ENCODE measurements at regions not wholly inside any gene's neighbourhood (a gene's known extent, or its start where the extent isn't known, plus 50 kb on each side); places are given as distances from the start of the nearest gene placed in this dataset.

DNA sequence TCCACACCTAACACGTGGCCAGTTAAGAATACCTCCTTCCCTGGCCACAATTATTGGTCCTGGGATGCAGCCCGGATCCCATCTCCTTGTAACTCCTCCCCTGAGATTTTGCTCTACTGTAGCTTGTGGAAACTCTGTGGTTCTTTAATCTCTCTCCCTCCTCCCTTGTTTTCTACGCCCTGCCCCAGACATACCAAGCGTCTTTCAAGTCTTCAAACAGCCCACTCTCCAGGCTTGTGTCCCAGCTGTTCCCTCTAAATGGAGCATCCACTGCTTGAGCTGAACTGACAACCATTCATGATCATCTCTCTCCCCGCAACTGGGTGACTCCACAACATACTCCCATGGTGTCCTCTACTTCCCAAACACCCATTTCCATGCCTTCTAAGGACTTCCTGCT is 111.6 kb downstream of the SIPA1L2 start:
- DNase-seq: no peak

DNA sequence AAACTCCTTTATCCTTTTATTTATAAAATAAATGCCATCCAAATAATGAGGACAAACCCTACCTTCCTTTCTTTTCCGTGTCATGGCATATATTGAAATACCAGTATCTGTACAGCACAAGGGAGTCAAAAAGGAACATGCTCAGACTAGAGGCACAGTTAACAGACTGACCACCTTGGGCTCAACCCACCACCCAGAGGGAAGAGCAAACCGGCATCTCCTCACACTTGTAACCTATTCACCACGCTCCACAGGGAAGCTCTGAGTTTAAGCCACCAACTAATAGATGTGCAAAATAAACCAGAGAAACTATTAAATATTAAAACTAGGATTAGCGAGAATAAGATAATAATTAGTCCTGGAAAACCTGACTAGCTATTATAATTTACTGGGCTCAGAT is 112.7 kb downstream of the SIPA1L2 start:
- DNase-seq: no peak

DNA sequence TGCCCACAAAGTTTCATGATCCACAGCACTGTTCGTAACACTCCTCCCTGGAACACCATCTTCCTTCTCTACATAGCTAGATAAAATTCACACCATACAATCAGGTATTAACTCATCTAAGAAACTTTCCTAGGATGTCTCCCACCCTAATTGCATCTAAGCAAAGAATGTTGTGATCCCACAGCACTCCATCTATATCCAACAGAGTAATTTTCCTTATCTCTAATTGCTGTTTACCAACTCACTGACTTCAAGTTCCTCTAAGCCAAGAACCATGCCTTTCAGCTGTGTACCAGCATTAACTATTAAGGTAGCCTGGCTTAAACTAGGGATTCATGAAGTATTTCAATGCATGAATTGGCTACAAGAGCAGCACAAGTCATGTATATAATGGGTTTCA is 114.2 kb downstream of the SIPA1L2 start:
- no peak for DNase-seq

DNA sequence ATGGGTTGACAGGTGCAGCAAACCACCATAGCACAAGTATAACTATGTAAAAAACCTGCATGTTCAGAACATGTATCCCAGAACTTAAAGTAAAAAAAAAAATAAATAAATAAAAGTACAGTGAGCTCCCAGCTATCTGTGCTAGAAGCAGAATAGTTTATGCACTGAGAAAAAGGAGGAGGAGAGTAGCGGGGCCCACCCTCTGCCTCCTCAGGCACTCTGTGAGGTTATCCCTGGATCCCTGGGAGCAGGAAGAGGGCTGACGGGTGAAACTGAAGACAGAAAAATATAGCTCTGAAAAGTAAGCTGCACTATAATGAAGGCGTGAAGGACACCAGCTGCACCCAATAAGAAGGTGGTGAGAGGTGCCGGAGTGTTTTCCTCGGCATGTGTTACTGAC is 117.2 kb downstream of the SIPA1L2 start:
- no peak for DNase-seq

DNA sequence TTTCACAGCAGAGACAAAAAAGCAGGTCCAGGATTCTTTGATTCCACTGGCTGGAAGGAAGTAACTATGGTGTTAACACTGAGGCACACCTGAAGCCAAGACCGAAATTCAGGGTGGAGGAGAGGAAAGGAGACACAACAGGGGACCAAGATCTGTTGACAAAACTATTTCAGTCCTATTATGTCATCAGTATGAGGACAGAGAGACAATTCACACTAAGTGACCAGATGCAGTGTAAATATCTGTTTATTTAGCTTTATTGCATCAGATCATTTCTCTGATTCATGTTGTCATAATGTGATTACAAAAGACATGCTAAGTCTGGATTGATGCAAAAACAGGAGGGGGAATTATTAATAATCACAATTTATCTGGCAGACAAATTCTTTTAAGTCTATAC is 118.8 kb downstream of the SIPA1L2 start:
- DNase-seq: peak; percentile 37 to 88

DNA sequence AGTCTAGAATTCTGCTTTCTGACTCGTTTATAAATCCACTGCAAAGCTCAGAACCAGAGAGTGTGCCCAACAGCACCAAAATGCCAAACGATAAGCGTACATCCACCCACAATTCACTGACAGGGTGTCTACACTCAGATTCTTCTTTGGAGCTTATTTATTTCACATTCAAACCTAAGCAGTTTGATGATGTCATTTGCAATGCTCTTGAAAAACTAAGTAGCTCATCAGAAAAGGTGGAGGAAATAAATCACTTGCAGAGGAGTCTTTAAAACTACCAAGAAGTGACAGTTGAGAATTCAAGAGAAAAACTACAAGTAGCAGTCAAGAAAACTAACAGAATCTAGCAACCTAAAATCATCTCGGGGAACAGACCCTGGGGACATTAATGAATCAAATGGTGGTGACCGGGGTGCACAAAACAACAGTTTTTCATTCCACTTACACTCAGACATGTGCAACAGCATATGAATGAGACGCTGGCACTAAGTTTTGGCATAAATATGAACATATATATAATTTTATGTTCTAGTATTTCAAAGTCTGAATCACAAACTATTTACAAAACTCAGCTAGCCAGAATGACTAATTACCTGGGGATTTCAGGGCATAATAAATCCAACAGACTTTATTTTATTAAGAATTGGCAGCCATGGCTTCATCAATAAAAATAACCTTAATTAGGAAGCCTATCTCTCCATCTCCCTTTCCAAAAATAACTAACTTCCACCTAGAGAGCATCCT is 119.4 kb downstream of the SIPA1L2 start:
- DNase-seq: no peak

DNA sequence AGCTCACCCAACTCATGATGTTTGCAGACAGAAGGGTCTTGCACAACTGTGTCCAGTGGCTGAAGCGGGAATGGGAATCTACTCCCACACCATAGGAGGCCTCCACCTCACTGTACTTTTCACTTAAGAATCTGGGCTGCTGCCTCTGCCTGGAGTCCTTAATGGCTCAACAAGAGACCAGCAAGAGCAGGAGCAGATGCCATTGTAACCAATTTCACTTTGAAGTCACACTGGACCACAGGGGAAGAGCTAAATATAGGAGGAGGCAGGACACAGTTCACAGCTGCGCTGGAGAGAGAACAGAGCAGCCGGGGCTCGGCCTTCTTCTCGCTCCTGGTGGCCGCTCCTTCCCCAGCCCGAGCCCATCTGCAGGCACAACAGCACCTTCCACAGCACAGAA is 120.4 kb downstream of the SIPA1L2 start:
- no peak for DNase-seq

DNA sequence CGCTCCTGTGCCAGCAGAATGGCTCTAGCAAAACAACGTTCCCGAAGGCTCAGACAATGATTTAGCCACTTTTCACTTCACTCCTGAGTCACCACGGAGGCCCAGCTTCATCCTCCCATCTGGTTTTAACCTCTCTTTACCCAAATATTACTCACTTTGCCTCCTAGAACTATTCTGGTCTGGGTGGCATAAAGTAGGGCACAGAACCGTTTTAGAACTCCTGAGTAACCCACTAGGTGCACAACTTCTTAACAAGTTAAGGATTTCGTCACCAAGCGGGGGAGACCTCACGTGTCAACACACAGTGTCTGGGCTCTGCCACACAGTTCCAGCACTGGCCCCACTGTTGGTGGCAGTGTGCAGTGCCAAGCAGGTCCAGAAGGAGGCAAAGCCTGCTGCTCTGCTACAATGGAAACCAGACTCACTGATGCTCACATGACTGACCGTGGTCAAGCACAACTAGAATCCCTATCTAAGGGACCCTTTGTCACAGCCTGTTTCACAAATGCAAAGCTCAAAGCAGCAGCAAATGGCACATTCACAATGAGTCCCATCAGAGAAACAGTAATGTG is 121.7 kb downstream of the SIPA1L2 start:
- no peak for DNase-seq

DNA sequence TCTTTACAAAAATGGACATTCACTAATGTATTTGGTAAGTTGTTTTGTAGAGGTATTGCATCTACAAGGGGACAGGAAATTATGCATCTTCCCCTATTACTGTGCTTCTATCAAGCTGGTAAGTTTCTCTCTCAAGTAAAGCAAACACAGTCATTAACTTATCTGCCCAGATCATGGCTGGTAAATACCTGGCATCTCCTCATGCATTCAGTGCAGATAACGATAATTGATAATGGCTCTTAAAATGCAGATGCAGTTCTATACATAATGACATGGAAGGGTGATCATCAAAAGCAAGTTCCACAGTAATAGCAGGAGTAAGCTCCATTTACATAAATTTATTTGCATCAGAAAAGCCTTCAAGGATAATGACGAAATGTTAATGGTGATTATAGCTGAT is 122.4 kb downstream of the SIPA1L2 start:
- no peak for DNase-seq

DNA sequence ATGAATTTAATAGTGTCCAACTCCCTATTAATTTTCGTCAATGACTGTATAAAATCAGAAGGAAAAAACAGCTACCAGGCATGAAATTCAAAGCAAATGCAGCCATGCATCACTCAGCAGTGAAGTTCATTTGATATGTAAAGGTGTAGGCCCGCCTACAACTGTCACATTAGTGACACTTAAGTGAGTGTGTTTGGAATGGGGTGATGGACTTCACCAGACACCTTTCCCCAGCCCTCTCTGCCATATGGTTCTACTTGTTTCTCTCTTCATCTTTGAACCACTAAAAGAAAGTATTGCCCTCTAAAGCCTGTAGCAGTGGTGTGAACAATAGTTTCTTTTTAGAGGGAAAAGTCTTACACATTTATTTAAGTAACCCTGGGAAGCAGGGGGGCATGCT is 124.0 kb downstream of the SIPA1L2 start:
- DNase-seq: no peak

DNA sequence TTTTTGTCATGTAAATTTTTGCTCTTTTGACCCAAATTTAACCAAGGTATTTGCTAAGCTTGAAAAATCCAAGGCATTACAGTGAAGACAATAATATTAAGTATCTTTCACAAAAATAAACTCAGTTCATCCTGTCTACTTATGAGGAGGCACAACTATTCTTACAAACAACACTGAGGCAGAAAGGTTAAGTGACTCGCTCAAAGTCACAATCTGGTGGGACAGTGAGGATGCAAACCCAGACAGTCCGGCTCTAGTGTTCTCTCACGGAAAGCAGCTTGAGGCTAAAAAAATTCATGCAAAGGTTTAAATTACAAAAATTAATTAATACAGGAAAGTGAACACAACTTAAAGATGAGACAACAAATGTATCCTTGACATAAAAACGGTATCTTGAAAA is 125.3 kb downstream of the SIPA1L2 start:
- DNase-seq: no peak

DNA sequence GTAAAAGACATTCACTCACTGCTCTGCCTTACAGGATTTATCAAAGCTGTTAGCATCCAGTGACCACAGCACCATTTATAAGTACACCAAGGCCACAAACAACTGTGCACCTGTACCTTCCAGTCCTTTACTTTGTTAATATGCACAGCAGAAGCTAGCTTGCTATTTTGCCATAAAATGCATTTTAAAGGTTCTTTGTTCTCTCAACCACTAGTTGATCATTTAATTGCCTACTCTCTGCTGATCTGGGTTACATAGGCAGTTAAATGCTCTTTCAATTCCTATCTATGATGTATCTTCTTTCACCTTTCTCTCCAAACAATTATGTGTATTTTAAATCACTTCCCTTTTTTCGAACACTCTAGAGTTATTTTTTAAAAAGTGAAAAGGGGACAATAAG is 126.4 kb downstream of the SIPA1L2 start:
- DNase-seq: no peak

DNA sequence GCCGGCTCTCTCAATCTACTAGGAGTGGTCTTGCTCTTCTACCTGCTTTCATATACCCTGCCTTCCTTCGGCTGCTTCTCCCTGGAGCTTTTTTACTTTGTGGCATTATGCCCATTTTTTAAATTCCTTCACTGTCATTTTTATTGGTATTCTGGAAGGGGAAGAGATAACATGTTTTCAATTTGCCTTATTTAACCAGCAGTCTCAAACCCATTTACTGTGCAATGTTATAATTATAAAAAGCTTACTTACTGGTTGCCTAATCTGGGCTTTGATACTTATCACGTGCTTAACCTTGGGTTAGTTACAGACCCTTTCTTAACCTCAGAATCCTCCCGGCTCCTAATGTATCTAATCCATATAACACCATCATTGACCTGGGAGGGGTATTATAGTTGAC is 128.1 kb downstream of the SIPA1L2 start:
- DNase-seq: no peak

DNA sequence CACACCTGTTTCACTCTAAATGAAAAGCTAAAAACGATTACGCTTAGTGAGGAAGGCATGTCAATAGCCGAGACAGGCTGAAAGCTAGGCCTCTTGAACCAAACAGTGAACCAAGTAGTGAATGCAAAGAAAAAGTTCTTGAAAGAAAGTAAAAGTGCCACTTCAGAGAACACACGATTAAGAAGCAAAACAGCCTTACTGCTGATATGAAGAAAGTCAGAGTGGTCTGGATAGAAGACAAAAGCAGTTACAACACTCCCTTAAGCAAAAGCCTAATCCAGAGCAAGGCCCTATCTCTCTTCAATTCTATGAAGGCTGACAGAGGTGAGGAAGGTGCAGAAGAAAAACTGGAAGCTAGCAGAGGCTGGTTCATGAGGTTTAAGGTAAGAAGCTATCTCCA is 130.7 kb downstream of the SIPA1L2 start:
- no peak for DNase-seq

DNA sequence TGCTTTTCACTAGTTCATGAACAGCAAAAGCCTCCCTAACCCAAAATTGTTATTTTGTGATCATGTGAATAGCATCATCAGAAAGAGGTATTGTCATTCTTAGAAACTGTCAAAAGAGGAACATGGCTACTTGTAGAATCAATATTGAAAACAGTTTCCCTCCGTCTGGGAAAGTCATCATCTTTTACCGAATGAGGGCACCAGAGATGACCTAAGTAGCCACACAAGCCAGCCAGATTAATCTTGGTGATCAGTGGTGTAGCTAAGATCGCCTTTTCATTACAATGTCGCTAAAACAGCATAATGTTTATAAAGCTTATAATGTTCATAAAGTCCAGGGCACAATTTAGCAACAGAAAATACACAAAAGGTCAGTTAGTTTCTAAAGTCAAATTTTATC is 136.1 kb downstream of the SIPA1L2 start:
- DNase-seq: no peak

DNA sequence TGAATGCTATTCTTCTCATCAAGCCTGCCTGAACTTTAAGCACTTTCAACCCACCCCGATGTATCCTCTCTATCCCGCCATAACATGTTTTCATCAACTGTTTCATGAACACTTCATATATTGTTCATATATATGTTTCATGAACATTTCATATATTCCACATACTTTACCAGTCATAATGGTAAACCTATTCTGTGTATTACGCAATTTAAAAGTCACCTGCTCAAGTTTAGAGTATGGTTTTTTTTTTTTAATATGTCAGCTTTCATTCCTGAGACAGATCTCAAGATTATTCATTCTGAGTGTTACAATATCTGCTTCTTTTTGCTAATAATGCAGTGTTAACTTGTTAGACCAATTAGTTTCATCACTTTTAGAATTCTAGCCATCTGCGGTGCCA is 140.7 kb downstream of the SIPA1L2 start:
- DNase-seq: no peak

DNA sequence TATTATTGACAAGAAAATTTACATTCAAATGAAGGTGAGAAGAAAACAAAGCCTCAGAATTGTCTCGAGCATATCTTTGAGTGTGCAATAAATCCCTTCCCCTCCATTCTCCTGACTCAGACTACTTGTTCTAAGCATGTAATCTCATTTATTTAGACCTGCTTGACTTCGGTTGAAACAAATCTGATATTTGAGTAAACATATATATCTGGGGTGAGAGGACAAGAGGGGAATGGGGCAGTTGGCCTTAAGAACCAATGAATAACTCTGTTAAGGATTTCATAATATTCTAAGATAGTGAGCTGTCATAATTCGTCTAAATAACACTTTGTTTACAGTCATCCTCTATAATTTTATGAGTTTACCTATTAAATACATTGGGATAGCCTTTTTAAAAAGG is 142.7 kb downstream of the SIPA1L2 start:
- no peak for DNase-seq

DNA sequence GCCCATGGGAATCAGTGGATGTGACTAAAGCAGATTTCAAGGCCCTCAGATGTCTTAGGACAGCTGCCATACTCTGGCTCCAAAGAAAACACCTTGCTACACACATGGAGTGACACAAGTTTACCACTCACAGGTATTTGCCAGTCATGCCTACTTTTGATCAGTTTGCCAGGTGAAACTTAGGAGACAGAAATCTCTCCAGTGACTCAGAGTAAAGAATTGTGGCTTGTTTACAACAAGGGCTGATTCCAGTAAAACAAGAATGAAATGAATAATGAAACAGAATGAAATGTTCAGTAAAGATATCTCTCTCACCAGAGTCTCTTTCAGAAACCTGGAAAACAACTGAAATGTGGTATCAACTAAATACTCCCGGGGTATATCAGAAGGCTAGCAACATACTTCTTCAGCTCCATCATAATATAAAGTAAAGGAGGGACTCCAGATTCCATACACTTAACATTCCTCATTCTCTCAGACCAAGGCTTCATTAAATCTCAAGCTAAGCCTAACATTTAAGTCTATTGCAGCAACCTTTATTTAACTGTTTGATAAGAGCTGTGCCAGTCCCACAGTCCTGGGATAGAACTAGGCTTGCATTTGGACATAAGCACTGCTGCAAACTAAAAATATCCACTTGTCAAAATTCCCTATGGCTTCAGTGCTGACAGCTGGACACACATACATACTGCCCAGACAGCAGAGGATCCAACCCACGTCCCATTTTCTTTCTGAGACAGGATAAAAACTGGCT is 143.3 kb downstream of the SIPA1L2 start:
- DNase-seq: no peak

DNA sequence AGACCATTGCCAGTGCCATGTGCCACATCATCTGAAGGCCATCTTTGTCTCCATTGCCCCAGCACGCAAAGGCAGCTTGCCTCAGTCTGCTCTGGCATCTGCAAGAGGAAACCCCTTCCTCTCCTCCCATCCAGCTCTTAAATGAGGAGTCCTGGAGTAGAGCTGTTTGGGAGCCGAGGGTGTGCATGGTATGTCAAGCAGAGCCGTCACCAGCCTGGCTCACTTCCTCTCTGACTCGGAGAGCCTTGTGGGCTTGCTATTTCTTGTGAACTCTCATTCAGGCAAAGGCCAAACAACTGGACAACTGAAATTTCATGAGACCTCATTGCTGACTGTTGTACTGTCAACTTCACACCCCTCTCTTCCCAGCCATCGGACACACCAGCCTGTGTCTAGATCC is 143.9 kb downstream of the SIPA1L2 start:
- no peak for DNase-seq

DNA sequence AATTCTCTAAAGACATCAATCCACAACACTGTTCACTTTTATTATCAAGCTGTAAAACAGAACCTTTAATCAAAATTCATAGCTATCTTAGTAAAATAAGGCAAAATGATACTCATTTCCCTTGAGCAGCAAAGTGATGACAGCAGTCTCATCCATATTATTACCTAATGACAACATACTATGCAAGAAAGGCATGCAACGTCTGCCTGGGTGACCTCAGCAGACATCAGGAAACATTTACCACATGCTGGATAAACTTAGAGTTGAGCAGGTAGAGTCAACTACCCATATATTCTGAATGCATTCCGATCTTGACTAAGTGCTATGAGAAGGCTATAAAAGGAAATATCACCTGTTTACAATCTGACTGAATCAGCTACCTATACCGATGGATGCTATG is 145.1 kb downstream of the SIPA1L2 start:
- DNase-seq: no peak

DNA sequence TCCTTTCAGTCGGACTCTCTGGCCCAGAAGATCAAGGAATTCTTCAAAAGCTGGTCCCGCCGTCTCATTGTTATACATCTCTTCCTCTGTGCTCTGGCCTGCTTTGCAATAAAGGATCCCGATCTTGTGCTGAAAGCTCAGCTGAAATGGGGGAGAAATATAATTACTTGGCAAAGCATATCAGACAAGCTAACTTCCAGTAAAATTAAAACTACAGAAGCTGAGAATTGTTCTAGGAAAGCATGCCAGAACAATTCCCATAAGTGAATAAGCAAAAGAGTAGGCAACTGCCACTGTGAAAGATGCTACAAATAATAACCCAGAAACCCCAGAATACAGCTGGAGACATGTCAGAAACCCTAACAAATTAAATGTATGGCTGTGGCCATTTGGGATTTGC is 146.1 kb downstream of the SIPA1L2 start:
- DNase-seq: no peak

DNA sequence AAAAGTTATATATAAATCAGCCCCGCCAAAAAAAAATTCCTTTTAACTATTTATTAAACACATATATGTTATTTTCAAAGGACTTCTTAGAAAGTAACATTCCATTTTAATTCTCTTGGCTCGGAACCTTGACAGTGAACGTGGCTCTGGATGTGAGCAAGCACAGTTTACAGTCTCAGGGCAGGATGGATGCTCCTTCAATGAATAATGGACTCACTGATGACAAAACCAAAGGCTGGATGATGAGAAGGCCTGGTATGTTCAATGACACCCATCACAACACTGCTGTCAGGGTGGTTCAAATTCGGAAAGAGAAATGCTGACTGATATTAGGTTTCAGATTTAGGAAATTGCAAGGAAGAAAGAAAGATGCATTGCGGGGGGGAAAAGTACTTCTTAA is 148.8 kb downstream of the SIPA1L2 start:
- no peak for DNase-seq

DNA sequence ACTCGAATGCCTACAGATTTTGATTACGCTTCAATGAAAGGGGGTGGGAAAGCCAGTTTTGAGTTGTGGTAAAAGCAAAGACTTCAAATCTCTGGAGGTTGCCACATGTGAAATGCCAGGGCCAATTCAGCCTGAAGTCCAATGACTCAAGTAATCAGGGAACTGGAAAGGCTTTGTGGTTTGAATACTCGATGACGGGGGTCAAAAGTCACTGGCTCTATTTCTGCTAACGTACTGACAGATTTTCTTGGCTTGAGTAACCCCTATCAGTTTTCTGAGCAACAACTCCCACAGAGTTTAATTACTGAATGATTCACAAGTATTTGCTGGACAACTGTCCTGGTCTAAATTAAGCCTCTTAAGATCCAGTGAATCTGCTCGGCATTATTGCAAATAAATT is 152.2 kb downstream of the SIPA1L2 start:
- DNase-seq: no peak

DNA sequence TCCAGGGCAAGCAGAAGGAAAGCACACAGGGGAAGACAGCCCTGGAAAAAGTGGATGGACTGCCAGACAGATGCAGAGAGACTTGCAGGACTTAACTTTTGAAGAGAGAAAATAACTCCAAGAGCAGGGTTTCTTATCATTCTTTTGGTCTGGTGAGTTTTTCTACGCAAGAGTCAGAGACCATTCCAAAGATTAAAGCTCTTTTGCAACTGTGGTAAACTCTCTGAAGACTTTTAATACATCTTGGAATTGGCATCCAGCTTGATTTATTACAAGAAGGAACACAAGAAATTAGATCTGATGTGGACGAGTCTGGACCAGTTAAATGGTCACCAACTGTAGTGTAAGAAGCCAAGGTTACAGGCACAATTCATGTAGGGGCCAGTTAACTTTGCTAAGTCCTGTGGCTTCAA is 153.4 kb downstream of the SIPA1L2 start:
- no peak for DNase-seq

DNA sequence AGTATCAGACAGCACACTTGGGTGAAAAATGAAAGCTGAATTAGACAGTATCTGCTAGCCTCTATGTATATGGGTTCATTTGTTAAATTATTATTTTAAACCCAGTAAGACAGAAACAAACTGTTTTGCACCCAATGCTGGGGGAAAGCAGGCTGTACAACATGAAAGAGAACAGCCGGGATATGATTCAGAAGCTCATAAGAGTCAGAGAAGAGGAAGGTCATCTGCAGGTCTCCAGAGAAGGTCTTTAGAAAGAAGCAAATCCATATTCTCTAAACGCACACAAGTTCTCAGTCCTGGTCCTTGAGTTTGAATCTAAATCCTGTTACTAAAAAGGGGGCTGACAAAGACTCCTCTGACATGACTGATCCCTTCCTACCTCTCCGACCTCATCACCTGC is 155.1 kb downstream of the SIPA1L2 start:
- DNase-seq: no peak

Measured in NCI-H1930 (cell line).